ENCODE measurements at regions not wholly inside any gene's neighbourhood (a gene's known extent, or its start where the extent isn't known, plus 50 kb on each side); places are given as distances from the start of the nearest gene placed in this dataset.

- no peak for DNase-seq
These were observed 1132.9 kb upstream of the ZEB2 start for GRCh38 chr2:145652571-145653545.

GRCh38 chr2:145652036-145652435 is 1132.1 kb upstream of the ZEB2 start:
- DNase-seq: no peak

- no peak for DNase-seq
These were observed 1130.3 kb upstream of the ZEB2 start for GRCh38 chr2:145650226-145650625.

GRCh38 chr2:145649061-145649460 is 1129.1 kb upstream of the ZEB2 start:
- DNase-seq: no peak

GRCh38 chr2:145644820-145645302 is 1124.9 kb upstream of the ZEB2 start:
- DNase-seq: no peak

GRCh38 chr2:145638675-145639074 is 1118.8 kb upstream of the ZEB2 start:
- no peak for DNase-seq

GRCh38 chr2:145635706-145636427 is 1115.9 kb upstream of the ZEB2 start:
- no peak for DNase-seq

GRCh38 chr2:145631561-145631960 is 1111.6 kb upstream of the ZEB2 start:
- no peak for DNase-seq

- DNase-seq: peak; percentile 27
These were observed 1106.4 kb upstream of the ZEB2 start for GRCh38 chr2:145626301-145626700.

GRCh38 chr2:145625111-145625510 is 1105.2 kb upstream of the ZEB2 start:
- DNase-seq: no peak

GRCh38 chr2:145623136-145623535 is 1103.2 kb upstream of the ZEB2 start:
- no peak for DNase-seq

- no peak for DNase-seq
These were observed 1102.4 kb upstream of the ZEB2 start for GRCh38 chr2:145622285-145622684.

- DNase-seq: no peak
These were observed 1098.0 kb upstream of the ZEB2 start for GRCh38 chr2:145617906-145618305.

- DNase-seq: no peak
These were observed 1097.5 kb upstream of the ZEB2 start for GRCh38 chr2:145617420-145617819.

GRCh38 chr2:145615626-145616025 is 1095.7 kb upstream of the ZEB2 start:
- DNase-seq: no peak

- no peak for DNase-seq
These were observed 1090.0 kb upstream of the ZEB2 start for GRCh38 chr2:145609951-145610350.

- DNase-seq: no peak
These were observed 1081.5 kb upstream of the ZEB2 start for GRCh38 chr2:145601361-145601925.

- DNase-seq: no peak
These were observed 1080.9 kb upstream of the ZEB2 start for GRCh38 chr2:145600811-145601210.

GRCh38 chr2:145599756-145600155 is 1079.8 kb upstream of the ZEB2 start:
- DNase-seq: no peak

- no peak for DNase-seq
These were observed 1078.5 kb upstream of the ZEB2 start for GRCh38 chr2:145598434-145598833.

GRCh38 chr2:145597809-145598208 is 1077.9 kb upstream of the ZEB2 start:
- DNase-seq: no peak

- DNase-seq: no peak
These were observed 1077.1 kb upstream of the ZEB2 start for GRCh38 chr2:145597006-145597405.

GRCh38 chr2:145596416-145596815 is 1076.5 kb upstream of the ZEB2 start:
- no peak for DNase-seq

GRCh38 chr2:145595296-145595695 is 1075.4 kb upstream of the ZEB2 start:
- DNase-seq: no peak

Data from femur (tissue), 1 donor.